Posterior cingulate gyrus (tissue), 11 donors: ENCODE measurements at regions not wholly inside any gene's neighbourhood (a gene's known extent, or its start where the extent isn't known, plus 50 kb on each side); places are given as distances from the start of the nearest gene placed in this dataset.

Experiments used
- DNase-seq, 10 donors: peaks; one replicate each; pipeline versions ENCODE4 v3.0.0 to v3.0.0-alpha.2; 2020 to 2021; ENCODE audit warnings: mixed read lengths in 3 of 10
- intact Hi-C: fragments of 100-400 bp; cut with DNase I; formaldehyde crosslinking; loops from one replicate; pipeline ENCODE4 v1.15.1; 2023

GRCh38 chr1:47571161-47571560, 133.3 kb downstream of the FOXD2 start:
- DNase-seq: peak in 1 of 10 donors; percentile 32
- intact Hi-C loops: no loop called here

GRCh38 chr1:47571952-47572351, 134.1 kb downstream of the FOXD2 start:
- intact Hi-C loops: no loop called here
- DNase-seq: peak in 1 of 10 donors; percentile 14

- DNase-seq: peak; percentile 6 to 91 (median 58)
- intact Hi-C loops: no loop called here
Observed at GRCh38 chr1:47572731-47573430, 135.0 kb downstream of the FOXD2 start.

- intact Hi-C loops: no loop called here
- peak in 1 of 10 donors; percentile 56 for DNase-seq
Observed at GRCh38 chr1:47574451-47575165, 136.8 kb downstream of the FOXD2 start.

GRCh38 chr1:47575855-47576757, 138.3 kb downstream of the FOXD2 start:
- no peak for DNase-seq
- intact Hi-C loops: no loop called here

GRCh38 chr1:47576758-47577115, 138.9 kb downstream of the FOXD2 start:
- intact Hi-C loops: no loop called here
- DNase-seq: no peak

GRCh38 chr1:47577303-47578025, 139.6 kb downstream of the FOXD2 start:
- no peak for DNase-seq
- intact Hi-C loops: no loop called here

- peak in 6 of 10 donors; percentile 13 to 83 (median 44) for DNase-seq
- intact Hi-C loops: no loop called here
Observed at GRCh38 chr1:47578026-47578720, 140.3 kb downstream of the FOXD2 start.

- intact Hi-C loops: no loop called here
- peak in 1 of 10 donors; percentile 24 for DNase-seq
Observed at GRCh38 chr1:47578721-47579419, 141.0 kb downstream of the FOXD2 start.

GRCh38 chr1:47579809-47580208, 142.0 kb downstream of the FOXD2 start:
- intact Hi-C loops: no loop called here
- DNase-seq: peak in 1 of 10 donors; percentile 5

- DNase-seq: peak in 1 of 10 donors; percentile 63
- intact Hi-C loops: no loop called here
Observed at GRCh38 chr1:47580451-47580995, 142.7 kb downstream of the FOXD2 start.

GRCh38 chr1:47582891-47583608, 145.2 kb downstream of the FOXD2 start:
- DNase-seq: peak in 1 of 10 donors; percentile 43
- intact Hi-C loops: no loop called here

GRCh38 chr1:47584249-47584648, 146.4 kb downstream of the FOXD2 start:
- intact Hi-C loops: no loop called here
- peak in 1 of 10 donors; percentile 72 for DNase-seq

GRCh38 chr1:47585141-47585902, 147.5 kb downstream of the FOXD2 start:
- intact Hi-C loops: no loop called here

GRCh38 chr1:47587891-47588582, 150.2 kb downstream of the FOXD2 start:
- no peak for DNase-seq
- intact Hi-C loops: no loop called here

More at GRCh38 chr1:47585141-47585902, 147.5 kb downstream of the FOXD2 start:
- no peak for DNase-seq

- DNase-seq: no peak
- intact Hi-C loops: no loop called here
Observed at GRCh38 chr1:47590523-47591225, 152.8 kb downstream of the FOXD2 start.
